Amniotic epithelial cell (primary cell): ENCODE measurements at regions not wholly inside any gene's neighbourhood (a gene's known extent, or its start where the extent isn't known, plus 50 kb on each side); places are given as distances from the start of the nearest gene placed in this dataset.
"Not testable (repeated sequence)": the region's sequence is repeated elsewhere in the genome, so short reads cannot be mapped to it uniquely, and the experiment has no call there.

Source experiments
- DNase-seq: peaks from one replicate; pipeline ENCODE4 v3.0.0-alpha.2; 2010; ENCODE audit warnings: low read depth

GRCh38 chr7:109467729-109468128, 898.1 kb downstream of the DNAJB9 start:
- not testable (repeated sequence) for DNase-seq

- DNase-seq = no peak
Observed at GRCh38 chr7:109473172-109473571, 903.5 kb downstream of the DNAJB9 start.

GRCh38 chr7:109476409-109476808, 906.7 kb downstream of the DNAJB9 start:
- DNase-seq = no peak

DNA sequence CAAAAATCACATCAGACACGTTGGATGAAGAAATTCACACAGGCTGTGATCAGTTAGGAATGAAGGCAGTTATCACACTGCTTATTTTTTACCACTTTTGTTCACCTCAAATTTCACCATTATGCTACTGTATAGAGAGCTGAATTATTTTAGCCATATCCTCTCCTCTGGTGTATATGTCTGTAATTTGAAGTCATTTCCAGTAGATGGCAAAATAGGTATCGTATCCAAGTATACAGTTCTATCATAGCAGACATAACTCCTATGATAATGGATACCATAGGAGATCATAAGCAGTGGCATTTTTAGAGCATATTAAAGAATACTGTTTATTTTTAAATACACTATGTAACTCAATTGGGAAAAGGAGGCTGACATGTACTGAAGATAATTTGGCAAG, 909.7 kb downstream of the DNAJB9 start:
- no peak for DNase-seq

- not testable (repeated sequence) for DNase-seq
Observed at GRCh38 chr7:109490607-109491006, 920.9 kb downstream of the DNAJB9 start.

DNA sequence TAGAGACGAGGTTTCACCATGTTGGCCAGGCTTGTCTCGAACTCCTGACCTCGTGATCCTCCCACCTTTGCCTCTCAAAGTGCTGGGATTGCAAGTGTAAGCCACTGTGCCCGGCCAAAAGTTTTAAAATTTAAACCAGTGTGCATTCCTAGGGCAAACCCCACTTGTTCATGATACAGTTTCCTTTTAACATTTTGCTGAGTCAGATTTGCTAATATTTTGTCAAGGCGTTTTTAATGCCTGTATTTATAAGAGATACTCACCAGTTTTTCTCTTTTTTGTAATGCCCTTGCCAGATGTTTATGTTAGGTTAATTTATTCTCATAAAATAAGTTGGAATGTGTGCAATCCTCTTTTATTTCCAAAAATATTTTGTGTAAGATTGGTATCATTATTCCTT, 927.4 kb downstream of the DNAJB9 start:
- no peak for DNase-seq

DNA sequence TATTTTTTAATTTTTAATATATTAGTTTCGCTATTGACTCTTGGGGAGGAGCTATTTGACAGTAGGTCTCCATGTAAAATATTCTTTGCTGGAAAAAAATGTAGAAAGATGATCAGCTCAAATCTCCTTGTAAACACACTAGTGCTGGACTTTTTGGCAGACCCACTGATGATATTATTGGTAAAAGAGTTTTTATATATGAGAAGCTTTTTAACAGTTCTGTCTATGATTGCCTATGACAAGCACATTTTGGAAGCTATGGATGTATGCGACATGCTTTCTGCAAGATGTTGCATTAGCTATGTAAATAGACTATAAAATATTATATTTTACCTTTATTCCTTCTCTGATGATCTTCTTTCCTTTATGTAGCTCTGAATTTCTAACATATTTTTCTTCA, 928.5 kb downstream of the DNAJB9 start:
- DNase-seq = no peak

- no peak for DNase-seq
Observed at GRCh38 chr7:109503421-109503820, 933.7 kb downstream of the DNAJB9 start.

GRCh38 chr7:109522585-109522984, 952.9 kb downstream of the DNAJB9 start:
- no peak for DNase-seq

DNA sequence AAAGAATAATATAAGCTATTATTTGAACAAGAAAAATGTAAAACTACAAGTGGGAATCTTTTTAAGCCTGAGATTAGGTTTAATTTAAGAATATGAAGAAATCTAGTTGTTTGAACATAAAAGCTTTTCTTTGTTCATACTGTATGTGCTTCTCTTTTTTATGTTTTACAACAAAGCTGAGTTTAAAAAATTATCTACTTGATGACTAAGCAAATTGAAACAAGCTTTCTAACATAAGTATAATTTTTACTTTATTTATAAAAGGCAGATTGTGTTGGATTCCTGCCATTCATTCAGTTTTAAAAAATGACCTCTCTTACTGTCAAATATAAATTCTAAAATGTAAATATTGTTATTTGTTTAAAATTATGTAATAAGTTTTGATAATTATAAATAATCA, 958.2 kb downstream of the DNAJB9 start:
- DNase-seq = no peak

- DNase-seq = no peak
Observed at GRCh38 chr7:109529712-109530111, 960.0 kb downstream of the DNAJB9 start.

- no peak for DNase-seq
Observed at GRCh38 chr7:109532262-109532992, 962.8 kb downstream of the DNAJB9 start.

DNA sequence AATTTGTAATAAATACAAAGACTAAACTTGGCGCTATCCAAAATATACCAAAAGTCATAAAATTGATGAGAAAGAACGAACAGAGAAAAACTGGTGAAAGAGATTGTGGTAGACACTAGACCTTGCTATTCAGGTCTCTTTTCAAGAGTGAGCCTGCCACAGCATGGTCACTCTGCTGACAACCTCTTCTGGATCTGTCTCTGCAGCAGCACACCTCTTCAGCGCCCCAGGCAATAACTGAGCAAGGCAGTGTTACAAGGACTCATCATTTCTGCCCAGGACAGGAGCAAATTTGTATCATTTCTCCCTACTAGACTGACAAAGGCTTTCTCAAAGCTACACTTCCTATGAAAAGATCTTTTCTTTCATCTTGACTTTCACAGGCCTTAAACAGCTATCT, 976.0 kb downstream of the DNAJB9 start:
- no peak for DNase-seq

- DNase-seq = no peak
Observed at GRCh38 chr7:109549471-109550193, 980.0 kb downstream of the DNAJB9 start.

GRCh38 chr7:109552017-109552416, 982.3 kb downstream of the DNAJB9 start:
- DNase-seq = no peak

DNA sequence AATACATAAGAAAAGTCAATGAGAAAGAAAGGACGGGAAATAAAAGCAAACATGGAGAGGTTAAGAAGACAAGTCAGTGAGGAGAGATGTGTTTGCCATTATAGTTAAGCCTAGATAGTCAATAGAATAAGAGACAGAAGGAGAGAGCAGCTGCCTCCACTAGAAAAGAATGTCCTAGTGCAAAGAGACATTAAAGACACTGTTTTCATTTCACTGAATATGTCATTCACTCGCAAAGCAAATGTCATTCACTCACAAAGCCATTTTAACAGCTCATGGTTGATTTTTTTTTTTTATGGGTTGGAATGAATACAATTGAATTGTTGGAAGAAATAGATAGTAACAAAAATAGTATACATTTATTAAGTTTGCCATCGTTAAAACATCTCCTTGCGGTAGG, 1007.6 kb downstream of the DNAJB9 start:
- no peak for DNase-seq

- no peak for DNase-seq
Observed at GRCh38 chr7:109579901-109580300, 1010.2 kb downstream of the DNAJB9 start.

GRCh38 chr7:109582211-109582610, 1012.5 kb downstream of the DNAJB9 start:
- no peak for DNase-seq

- DNase-seq = not testable (repeated sequence)
Observed at GRCh38 chr7:109596948-109597347, 1027.3 kb downstream of the DNAJB9 start.

DNA sequence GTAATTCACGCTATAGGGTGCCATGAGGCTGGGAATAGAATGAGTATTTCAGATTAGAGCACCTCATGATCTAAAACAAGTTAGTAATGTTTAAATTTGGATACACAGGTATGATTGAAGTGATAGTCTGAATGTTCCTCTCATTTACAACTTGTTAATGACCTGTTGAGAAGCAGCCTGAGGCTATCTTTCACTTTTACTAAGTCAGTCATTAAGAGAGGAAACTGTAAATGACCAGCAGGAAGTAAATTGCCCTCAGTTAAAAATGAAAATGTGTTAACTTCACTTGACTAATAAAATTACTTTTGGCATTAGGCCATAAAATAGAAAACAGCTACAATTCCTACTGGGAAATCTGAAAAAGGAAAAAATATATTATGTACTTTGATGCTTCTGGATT, 1042.0 kb downstream of the DNAJB9 start:
- DNase-seq = no peak

- DNase-seq = no peak
Observed at GRCh38 chr7:109616551-109617069, 1046.9 kb downstream of the DNAJB9 start.

GRCh38 chr7:109622320-109622719, 1052.6 kb downstream of the DNAJB9 start:
- no peak for DNase-seq

DNA sequence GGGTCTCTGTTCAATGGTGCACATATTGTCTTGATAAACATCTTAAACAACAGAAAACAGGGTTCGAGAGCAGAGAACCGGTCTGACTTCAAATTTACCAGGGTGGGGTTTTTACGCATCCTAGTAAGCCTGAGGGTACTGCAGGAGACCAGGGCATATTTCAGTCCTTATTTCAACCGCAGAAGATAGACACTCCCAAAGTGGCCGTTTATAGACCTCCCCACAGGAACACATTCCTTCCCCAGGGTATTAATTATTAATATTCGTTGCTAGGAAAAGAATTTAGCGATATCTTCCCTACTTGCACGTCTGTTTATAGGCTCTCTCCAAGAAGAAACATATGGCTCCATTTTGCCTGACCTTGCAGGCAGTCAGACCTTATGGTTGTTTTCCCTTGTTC, 1063.2 kb downstream of the DNAJB9 start:
- DNase-seq = not testable (repeated sequence)
